Activated CD4-positive, CD25-positive, alpha-beta regulatory T cell treated with anti-CD3 and anti-CD28 coated beads, Interleukin-2, amount 50 U/mL, for 72 hours (primary cell): ENCODE measurements at regions not wholly inside any gene's neighbourhood (a gene's known extent, or its start where the extent isn't known, plus 50 kb on each side); places are given as distances from the start of the nearest gene placed in this dataset.
"Not testable (repeated sequence)": the region's sequence is repeated elsewhere in the genome, so short reads cannot be mapped to it uniquely, and the experiment has no call there.

ENCODE experiments used
- DNase-seq: peaks from one replicate; pipeline ENCODE4 v3.0.0; 2021

- not testable (repeated sequence) for DNase-seq
Measured at GRCh38 chr1:149635290-149635899, 51.7 kb downstream of the PPIAL4C start.

GRCh38 chr1:149636286-149637122 is 52.9 kb downstream of the PPIAL4C start:
- peak; percentile 83 for DNase-seq

- DNase-seq, result not testable (repeated sequence)
Measured at GRCh38 chr1:149638481-149638880, 54.8 kb downstream of the PPIAL4C start.

GRCh38 chr1:149638901-149639658 is 55.4 kb downstream of the PPIAL4C start:
- not testable (repeated sequence) for DNase-seq

- DNase-seq, result not testable (repeated sequence)
Measured at GRCh38 chr1:149641179-149641578, 57.5 kb downstream of the PPIAL4C start.

GRCh38 chr1:149644818-149645217 is 61.2 kb downstream of the PPIAL4C start:
- not testable (repeated sequence) for DNase-seq

GRCh38 chr1:149646360-149647017 is 62.8 kb downstream of the PPIAL4C start:
- not testable (repeated sequence) for DNase-seq

GRCh38 chr1:149647018-149647373 is 63.3 kb downstream of the PPIAL4C start:
- not testable (repeated sequence) for DNase-seq

- DNase-seq, result not testable (repeated sequence)
Measured at GRCh38 chr1:149657750-149658149, 74.1 kb downstream of the PPIAL4C start.

GRCh38 chr1:149658175-149658574 is 74.5 kb downstream of the PPIAL4C start:
- not testable (repeated sequence) for DNase-seq

- DNase-seq, result not testable (repeated sequence)
Measured at GRCh38 chr1:149664624-149665023, 81.0 kb downstream of the PPIAL4C start.

GRCh38 chr1:149665033-149665432 is 81.4 kb downstream of the PPIAL4C start:
- not testable (repeated sequence) for DNase-seq

- not testable (repeated sequence) for DNase-seq
Measured at GRCh38 chr1:149665528-149665927, 81.9 kb downstream of the PPIAL4C start.

GRCh38 chr1:149673231-149673909 is 89.7 kb downstream of the PPIAL4C start:
- DNase-seq, result not testable (repeated sequence)

GRCh38 chr1:149674921-149675320 is 91.3 kb downstream of the PPIAL4C start:
- not testable (repeated sequence) for DNase-seq

- DNase-seq, result not testable (repeated sequence)
Measured at GRCh38 chr1:149677359-149677758, 93.7 kb downstream of the PPIAL4C start.

GRCh38 chr1:149686593-149687238 is 95.8 kb upstream of the FCGR1A start:
- not testable (repeated sequence) for DNase-seq

- DNase-seq, result not testable (repeated sequence)
Measured at GRCh38 chr1:149691399-149691798, 91.1 kb upstream of the FCGR1A start.

- DNase-seq, result not testable (repeated sequence)
Measured at GRCh38 chr1:149692804-149693539, 89.5 kb upstream of the FCGR1A start.

- DNase-seq, result not testable (repeated sequence)
Measured at GRCh38 chr1:149695066-149695465, 87.4 kb upstream of the FCGR1A start.

GRCh38 chr1:149700220-149700619 is 82.3 kb upstream of the FCGR1A start:
- not testable (repeated sequence) for DNase-seq
